ENCODE measurements at regions not wholly inside any gene's neighbourhood (a gene's known extent, or its start where the extent isn't known, plus 50 kb on each side); places are given as distances from the start of the nearest gene placed in this dataset.
"Not testable (repeated sequence)": the region's sequence is repeated elsewhere in the genome, so short reads cannot be mapped to it uniquely, and the experiment has no call there.

DNA sequence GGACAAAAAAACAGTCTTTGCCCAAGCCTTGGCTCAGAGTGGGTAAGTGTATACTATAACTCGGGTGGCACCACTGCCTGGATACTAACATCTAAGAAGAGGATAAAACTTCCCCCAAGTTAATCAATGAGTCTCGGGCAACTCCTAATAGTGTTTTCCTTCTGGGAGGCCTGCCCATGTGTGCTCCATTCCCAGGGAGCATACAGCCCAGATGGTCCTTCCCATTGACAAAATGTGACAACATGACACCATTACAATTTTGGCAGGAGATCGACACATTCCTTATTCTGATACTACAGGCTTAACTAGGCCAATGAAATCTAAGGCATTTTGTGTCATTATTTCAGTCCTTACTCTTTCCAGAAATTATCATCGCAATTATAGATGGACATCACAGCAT, 52.7 kb upstream of the CRIM1 start:
- DNase-seq: no peak

DNA sequence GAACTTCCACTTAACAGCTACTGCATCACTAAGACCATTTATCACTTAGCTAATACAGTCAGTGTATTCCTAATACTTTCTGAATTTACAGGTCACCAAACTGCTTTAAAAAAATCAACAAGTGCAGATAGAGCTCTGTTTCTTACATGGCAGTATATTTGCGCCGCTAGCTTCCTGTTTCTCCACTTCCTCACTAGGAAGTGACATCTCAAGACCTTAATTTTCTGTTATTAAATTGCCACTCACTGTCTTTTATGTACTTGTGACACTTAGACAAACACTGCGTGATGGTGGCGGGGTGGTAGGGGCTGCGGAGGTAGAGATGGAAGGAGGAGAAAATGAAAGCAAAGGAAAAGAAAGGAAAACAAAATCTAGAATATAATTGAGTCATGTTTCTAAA, 53.7 kb upstream of the CRIM1 start:
- no peak for DNase-seq

DNA sequence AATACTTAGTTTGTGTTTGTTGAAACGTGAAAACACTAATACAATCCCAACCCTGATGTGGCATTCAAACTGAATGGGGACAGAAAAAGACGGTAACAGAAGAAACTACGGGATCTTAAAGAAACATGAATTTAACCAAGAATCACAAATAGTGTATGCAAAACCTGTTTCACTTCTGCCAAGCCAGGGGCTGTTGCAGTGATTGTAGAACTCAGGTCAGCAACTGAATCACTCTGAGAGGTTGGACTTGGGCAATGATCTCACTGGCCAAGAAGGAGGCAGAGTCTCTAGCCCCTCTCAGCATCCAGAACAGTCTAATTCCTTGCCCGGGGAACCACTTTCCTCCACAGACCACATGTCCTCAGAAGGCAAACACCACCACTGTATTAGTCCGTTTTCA, 54.9 kb upstream of the CRIM1 start:
- no peak for DNase-seq

DNA sequence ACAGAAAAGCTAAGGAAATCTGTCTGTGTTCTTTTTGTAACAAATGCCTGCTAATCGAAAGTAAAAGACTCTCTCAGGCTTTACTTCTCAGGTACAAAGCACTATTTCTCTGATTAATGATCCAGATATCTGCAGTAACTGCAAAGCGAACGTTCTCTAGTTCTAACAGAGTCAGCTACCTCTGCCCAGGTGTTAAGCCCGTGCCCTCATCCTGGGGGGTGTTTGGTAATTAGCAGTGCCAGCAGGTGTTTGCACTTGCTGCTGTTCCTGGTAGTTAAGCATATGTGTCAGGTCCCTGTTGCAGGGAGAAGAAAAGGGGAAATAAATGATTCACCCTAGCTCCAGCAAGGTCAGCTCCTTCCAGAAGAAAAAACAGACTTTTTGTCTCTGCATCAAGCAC, 58.8 kb upstream of the CRIM1 start:
- DNase-seq: no peak

DNA sequence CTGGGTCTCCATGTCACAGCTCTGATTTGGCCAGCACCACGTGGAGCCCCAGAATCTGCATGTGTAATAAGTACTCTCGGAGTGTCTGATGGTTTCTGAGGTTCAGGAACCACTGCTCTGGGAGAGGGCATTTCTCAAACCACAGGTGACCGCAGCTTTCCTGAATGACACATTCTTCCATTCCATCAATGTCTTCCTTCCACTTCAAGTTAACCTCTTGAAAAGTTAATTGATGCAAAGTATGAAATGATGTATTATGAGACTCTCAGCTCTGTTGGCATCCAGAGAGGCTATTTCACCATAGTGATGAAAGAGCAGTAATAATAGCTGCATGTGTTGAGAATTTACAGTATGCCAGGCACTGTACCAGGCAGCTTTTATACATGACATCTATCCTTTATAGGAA, 61.3 kb upstream of the CRIM1 start:
- DNase-seq: no peak

DNA sequence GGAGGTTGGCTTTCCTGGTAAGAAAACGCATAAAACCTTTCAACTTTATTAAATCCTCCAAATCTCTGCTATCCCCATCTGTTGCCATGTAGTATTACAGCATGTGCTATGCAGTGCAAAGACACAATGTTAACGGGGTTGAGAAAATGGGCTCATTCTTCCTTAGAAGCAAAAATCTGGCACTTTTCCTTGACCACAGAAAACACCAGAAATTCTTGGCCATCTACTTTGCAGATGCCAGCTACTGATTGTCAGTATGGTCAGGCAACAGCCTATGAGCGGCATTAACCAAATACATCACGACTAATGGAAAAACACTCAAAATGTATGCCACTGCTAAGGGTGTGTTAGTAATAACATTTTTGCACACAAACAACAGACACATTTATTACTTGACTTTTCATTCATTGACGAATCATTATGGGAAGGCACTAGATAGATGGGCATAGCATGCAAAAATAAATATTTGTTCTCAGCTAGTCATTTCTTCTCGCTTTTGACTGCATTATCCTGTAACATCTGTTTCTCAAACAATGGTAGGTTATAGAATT, 65.2 kb upstream of the CRIM1 start:
- DNase-seq: no peak

DNA sequence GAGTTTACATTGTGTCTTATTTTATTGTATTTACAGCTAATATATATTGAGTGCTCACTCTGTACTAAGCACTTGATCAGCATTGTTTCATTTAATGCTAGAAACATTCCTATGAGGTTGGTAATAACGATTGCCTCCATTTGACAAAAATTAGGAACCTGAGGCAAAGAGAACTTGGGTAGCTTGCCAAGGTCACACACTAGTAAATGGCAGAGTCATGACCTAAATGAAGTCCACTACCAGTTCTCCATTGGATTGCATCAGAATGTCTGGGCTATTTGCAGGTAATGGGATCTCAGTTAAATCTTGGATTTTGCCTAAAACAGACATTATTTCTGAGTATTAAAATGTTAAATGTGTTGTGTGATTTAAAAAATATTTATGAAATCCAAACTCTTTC, 65.8 kb upstream of the CRIM1 start:
- no peak for DNase-seq

DNA sequence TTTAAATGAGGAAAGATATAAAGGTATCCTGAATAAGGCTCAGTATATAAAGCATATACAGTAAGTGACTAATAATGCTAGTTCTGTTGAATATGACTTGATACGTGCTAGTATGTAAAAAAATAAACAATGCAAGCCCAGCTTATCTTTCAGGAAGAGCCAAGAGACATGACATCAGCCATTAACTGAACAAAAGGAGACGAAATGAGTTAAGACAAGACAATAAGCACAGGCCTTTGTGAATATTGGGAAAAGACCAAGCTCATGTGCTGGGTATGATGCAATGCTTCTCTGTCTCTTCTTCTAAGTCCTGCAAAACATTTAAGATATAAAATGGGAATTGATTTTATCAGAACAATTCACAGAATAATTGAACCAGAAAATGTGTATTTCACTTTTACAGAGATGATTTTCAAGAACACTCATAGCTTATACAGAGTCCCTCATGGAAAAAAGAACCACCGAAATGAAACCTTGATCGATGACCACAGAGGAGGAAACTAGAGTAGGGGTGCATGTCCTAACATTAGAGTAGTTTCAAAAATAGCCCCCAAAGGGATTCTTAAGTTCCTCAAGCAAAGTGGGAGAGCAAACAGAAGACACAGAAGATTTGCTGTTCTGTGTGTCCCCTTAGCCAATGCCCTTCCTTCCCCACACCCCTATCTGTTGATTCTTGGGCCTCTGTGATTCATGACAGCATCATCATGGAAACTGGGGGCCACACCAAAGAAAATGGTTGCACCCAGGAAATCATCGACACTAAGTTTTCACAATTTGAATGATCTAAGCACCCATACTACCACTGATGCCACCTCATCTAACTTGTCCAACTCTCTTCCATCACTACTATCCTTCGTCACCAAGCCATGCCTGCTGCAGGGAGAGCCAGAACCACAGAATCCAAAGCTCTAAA, 68.0 kb upstream of the CRIM1 start:
- DNase-seq: no peak

DNA sequence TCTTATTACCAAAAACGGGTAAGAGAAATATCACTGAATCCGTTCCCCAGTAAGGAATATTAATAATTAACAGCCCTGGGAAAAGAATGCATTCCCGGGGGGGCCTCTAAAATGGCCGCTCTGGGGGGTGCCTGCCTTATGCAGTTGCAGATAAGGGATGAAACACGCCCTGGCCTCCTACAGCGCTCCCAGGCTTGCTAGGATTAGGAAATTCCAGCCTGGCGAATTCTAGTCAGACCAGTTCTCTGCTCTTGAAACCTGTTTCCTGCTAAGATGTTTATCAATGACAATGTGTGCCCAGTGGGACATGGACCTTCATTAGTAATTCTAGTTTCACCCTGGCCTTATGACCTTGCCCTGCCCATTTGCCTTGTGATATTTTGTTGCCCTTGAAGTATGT, 76.1 kb upstream of the CRIM1 start:
- DNase-seq: not testable (repeated sequence)

DNA sequence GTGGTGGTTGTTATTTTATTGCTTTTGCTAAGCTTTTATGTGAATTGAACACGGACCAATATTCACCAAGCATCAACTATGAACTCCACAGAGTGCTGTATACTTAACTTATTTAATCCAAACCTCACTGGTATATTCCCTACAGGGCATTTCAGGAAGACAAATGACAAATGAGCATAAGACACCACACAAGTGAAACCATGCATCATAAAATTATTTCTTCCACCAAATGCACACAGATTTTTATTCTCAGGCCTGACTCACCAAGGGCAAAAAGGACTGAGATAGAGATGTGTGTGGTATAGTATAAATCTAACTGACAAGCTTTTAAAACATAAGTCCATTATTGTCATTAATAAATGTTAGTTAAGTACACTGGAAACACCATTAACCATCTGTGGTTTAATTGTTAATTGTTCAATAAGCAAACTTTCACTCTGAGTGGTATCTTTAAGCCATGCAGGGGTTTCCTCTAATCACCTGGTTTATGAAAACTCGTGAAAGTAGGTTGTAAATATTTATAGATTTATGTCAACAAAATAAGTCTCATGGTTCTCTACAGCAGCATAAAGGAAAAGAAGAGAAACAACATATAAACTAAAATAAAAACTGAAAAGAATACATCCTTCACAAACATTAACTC, 77.6 kb upstream of the CRIM1 start:
- no peak for DNase-seq

DNA sequence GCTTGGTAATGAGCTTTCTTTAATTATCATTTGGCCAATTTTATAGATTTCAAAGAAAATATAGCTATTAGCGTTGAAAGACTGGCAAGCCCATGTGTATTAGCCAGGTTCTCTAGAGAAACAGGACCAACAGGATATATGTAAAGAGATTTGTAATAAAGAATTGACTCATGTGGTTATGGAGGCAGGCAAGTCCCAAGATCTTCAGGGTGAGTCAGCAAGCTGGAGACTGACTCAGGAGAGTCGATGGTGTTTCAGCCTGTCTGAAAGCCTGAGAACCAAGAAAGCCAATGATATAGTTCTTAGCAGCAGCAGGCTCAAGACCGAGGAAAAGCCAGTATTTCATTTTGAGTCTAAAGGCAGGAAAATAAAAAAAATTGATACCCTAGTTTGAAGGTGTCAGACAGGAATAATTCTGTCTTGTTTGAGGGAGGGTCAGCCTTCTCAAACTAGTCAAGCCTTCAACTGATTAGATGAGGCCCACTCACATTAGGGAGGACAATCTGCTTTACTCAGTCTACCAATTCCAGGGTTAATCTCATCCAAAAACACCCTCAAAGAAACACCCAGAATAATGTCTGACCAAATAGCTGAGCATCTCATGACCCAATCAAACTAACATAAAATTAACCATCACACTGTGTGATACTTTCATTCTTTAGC, 78.3 kb upstream of the CRIM1 start:
- DNase-seq: no peak

DNA sequence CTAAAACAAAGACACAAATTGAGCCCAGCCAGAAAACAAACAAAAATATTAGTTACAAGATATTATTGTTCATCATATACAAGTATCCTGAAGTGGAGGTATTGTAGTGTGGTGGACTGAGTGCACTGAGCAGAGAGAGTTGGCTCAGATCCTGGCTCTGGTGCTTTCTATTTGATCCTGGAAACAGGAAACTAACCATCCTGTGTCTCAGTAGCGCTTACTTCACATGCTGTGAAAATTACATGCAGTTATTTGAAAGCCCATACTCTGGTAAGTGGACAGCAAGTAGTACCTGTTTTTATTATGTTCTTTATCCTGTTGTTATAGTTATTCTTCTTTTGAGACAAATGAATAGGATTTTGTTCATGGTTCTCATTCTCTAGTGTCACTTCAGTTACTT, 84.3 kb upstream of the CRIM1 start:
- DNase-seq: no peak

DNA sequence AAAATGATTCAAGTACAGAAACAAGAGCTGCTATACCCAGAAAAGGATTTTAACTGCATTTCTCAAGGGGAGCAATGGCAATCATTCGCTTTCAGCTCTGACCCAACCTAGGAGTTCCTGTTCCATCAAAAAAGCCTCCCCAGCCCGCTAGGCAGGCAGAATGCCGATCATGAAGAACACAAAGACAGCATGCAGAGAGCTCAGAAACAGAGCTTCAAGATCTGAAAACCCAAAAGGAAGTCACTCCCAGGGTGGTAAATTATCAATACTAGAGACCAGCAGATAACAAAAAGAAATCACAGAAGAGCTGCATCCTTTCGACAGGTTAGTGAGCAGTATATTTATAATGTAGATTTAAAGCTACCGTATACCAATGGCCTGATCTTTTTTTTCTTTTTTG, 84.8 kb upstream of the CRIM1 start:
- DNase-seq: no peak

DNA sequence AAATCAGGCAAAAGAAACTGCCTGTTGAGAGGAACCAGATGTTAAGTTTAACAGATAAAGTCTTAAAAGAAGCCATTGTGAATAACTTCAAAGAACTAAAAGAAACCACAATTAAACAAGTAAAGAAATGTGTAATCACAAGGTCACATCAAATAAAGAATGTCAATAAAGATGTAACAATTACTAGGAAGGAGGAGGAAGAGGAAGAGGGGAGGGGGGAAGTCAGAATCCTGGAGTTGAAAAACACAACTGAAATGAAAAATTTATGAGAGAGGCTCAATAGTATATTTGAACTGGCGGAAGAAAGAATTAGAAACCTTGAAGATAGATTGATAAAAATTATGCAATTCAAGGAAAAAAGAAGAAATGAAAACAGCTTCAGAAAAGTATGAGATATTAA, 88.4 kb upstream of the CRIM1 start:
- DNase-seq: no peak

DNA sequence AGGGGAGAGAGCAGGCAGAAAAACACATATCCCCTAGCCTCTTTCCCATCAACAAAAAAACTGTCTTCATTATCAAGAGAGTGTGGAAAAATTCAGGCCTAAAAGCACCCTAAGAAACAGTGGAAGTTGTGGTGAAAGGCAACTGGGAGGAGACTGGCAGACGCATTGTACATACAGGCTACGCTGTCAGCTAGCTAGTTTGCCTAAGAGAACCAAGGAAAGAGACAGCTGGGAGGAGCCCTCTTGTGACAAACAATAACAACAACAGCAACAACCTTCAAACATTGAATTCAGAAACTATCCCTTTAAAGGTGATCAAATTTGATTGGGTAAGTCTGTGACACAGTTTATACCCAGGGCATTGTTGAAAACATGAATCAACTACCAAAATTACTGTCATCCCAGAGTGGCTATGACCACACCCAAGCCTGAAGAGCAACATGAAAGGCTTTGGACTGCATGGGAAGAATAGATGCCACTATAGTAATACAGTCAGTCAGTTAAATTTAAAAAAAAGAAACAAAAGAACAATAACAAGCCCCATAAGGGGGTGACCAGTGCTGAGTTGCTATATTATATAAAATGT, 88.9 kb upstream of the CRIM1 start:
- DNase-seq: no peak

DNA sequence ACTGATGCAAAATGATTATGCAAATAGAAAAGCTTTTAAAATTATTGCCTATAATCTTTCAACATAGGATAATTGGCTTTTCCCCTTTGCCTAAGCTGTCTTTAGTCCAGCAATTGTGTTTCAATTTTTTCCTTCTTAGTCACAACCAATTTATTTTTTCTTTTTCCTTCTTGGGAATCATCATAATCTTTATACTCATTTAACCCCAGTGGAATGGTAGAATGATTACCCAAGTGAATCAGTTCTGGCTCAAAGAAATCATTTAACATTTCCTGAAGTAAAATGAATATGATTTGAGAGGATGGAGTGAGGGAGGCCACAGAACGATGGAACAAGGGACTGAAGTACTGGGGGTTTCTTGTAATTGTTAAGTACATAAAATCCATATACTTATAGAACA, 93.0 kb upstream of the CRIM1 start:
- DNase-seq: no peak

DNA sequence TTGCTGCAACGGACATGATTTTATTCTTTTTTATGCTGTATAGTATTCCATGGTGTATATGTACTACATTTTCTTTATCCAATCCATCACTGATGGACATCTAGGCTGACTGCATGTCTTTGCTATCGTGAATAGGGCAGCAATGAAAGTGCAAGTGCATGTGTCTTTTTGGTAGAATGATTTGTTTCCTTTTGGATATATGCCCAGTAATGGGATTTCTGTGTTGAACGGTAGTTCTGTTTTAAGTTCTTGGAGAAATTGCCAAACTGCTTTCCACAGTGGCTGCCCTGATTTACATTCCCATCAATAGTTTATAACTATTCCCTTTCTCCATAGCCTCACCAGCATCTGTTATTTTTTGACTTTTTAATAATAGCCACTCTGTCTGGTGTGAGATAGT, 99.7 kb upstream of the CRIM1 start:
- no peak for DNase-seq

DNA sequence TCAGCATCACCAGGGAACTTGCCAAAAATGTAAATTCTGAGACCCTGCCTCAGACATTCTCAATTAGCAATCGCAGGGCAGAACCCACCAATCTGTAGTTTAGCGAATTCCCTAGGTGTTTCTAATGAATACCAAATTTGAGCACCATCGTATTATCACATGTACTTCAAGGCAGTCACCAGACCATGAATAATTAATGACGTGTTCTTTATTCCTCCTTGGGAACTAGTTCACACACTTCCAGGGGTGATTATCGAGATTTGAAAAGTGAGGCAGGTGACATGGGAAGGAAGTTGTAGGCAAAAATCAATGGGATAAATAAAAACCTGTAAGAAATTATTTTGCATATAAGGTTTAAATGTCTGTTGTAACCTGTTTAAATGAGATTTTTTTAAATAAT, 102.5 kb upstream of the CRIM1 start:
- no peak for DNase-seq

DNA sequence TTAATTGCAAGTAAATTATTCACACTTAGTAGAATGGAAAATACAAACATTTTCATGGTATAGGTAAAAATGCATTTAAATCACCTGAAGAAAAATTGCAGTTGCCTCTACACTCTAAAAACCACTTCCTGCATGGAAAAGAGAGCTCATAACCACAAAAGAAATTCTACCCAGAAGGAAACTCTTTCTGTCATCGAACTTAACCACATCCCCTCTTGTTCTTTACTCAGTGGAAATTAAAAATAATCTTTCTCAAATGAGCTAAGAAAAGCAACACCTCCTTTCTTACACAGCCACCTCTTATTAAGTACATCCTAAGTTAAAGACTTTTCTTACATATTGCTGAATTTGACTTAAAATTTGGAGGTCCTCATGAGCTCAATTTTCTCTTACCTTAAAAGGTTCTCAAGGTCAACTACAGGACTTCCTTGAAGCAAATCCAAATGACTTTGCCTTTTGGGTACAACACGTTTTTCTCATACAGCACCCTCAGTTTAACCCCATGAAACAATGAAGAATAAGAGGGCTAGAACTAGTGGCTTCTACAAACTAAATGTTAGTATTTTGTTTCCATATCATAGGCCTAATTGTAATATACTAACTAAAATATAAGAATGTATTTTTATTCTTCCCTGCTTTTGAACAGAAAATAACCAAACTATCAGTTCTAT, 109.1 kb upstream of the CRIM1 start:
- no peak for DNase-seq

DNA sequence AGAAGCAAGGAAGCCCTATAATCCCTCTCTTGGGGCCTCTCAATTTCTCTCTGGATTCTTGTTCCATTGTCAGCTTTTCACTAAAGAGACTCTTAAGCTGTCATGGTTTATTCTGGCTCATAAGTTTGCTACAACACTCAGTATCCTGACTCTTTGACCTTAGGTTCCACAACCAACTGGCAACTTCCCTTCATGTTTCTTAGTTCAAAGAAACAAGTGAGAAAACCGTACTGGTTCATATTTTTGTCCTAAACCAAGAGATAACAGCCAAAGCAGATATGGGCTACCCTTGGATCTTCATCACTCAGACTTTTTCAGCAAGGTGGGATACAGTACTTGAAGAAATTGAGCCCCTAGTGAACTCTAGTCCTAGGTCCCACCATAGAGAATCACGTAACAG, 109.9 kb upstream of the CRIM1 start:
- DNase-seq: no peak

DNA sequence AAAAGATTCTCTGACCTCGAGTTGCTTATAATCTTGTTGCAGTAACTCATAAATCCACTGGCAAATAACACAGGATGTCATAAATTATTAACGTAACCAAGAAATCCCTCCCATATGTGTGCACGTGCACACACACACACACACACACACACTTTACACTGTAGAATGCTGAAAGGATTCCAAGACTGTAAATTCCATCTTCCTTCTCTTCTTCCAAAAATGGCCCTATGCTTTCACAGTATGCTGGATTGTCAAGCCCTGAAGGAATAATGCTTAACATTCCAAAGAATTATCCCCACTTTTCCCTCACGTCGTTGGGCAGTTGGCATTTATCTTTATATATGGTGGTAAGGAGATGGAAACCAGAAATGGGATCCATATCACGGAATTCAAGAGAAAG, 117.5 kb upstream of the CRIM1 start:
- DNase-seq: no peak

DNA sequence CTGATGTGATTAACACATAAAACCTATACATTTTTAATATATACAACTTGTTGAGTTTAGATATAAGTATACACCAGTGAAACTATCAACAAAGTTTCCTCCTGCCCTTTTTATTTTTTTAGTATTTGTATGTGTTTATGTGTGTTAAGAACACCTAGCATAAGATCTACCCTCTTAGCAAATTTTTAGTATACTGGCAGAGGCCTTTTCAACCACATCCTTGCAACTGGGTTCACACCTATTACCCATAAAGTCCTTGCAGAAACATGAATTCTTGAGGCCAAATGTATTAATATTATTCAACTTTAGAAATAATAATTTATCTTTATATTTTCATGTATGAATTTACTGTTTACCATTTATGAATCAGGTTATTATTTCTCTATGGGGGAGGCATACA, 119.7 kb upstream of the CRIM1 start:
- no peak for DNase-seq

DNA sequence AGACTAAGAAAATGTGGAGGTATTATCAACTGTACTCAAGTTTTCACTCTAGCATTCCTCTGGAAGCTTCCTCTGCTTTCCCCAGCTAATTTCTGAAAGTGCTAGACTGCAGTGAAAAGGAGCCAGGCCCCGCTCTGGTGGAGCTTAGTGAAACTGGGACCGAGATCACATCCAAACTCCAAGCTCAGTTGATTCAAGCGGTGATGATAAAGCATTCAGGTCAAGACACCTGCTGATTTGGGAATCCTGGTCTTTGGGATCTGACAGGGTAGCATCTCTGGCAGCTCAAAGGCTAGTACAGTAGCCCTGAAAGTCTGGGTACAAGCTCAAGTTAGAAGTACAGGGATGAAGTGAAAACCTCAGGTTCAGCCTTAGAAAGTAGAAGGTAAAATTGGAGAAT, 120.2 kb upstream of the CRIM1 start:
- DNase-seq: no peak

Measured in NCI-H510A (cell line).